GM23338 (cell line): ENCODE measurements at regions not wholly inside any gene's neighbourhood (a gene's known extent, or its start where the extent isn't known, plus 50 kb on each side); places are given as distances from the start of the nearest gene placed in this dataset.

Experiments
- ATAC-seq: fragments of 200-7000 bp; cut with Tn5 transposase; 3 replicates; pipeline ENCODE4 v1.9.1; 2020
- DNase-seq: peaks from one replicate; pipeline ENCODE4 v3.0.0-alpha.2; 2015; ENCODE audit warnings: low spot score
- H2AFZ ChIP-seq: fragments of 200-600 bp; sonication (generic); 2 replicates; pipeline ENCODE4 v1.8.0; 2016; ENCODE audit warnings: antibody characterized with exemption, mild to moderate bottlenecking, moderate library complexity
- H3F3A ChIP-seq: fragments of 200-600 bp; sonication (generic); replicated peaks from 2 replicates; pipeline ENCODE4 v1.8.0; 2017; ENCODE audit warnings: antibody characterized with exemption, mixed run types, low read depth
- H3K27ac ChIP-seq: fragments of 200-600 bp; sonication (generic); 2 replicates; pipeline ENCODE4 v1.6.1; 2016; ENCODE audit warnings: low read depth
- H3K27me3 ChIP-seq: fragments of 200-600 bp; sonication (generic); 2 replicates; pipeline ENCODE4 v1.8.0; 2016; ENCODE audit warnings: mild to moderate bottlenecking, mixed run types, moderate library complexity; ENCODE audit not compliant: insufficient read depth
- H3K36me3 ChIP-seq: fragments of 200-600 bp; sonication (generic); 2 replicates; pipeline ENCODE4 v1.8.0; 2016; ENCODE audit warnings: mild to moderate bottlenecking; ENCODE audit not compliant: insufficient read depth
- H3K4me1 ChIP-seq: fragments of 200-600 bp; sonication (generic); 2 replicates; pipeline ENCODE4 v1.8.0; 2016; ENCODE audit warnings: mild to moderate bottlenecking, moderate library complexity; ENCODE audit not compliant: insufficient read depth
- H3K4me2 ChIP-seq: fragments of 200-600 bp; sonication (generic); 2 replicates; pipeline ENCODE4 v1.7.1; 2017; ENCODE audit warnings: mixed run types
- H3K4me3 ChIP-seq: fragments of 200-600 bp; sonication (generic); 2 replicates; pipeline ENCODE4 v1.6.1; 2016; ENCODE audit warnings: mixed run types
- H3K79me2 ChIP-seq: fragments of 200-600 bp; sonication (generic); replicated peaks from 2 replicates; pipeline ENCODE4 v1.8.0; 2017; ENCODE audit warnings: mild to moderate bottlenecking; ENCODE audit not compliant: insufficient read depth
- H3K9me2 ChIP-seq: fragments of 200-600 bp; sonication (generic); 2 replicates; pipeline ENCODE4 v1.8.0; 2017; ENCODE audit not compliant: insufficient read depth
- H4K20me1 ChIP-seq: fragments of 200-600 bp; sonication (generic); replicated peaks from 2 replicates; pipeline ENCODE4 v1.8.0; 2017; ENCODE audit warnings: mild to moderate bottlenecking; ENCODE audit not compliant: insufficient read depth
- H3K27ac Mint-ChIP-seq: 2 replicates; pipeline ENCODE4 v1.8.0; 2020; ENCODE audit warnings: inconsistent platforms, mild to moderate bottlenecking, moderate library complexity, mixed read lengths
- H3K27me3 Mint-ChIP-seq: 3 replicates; pipeline ENCODE4 v1.8.0; 2022; ENCODE audit warnings: low read depth, mild to moderate bottlenecking, moderate library complexity, mixed read lengths, inconsistent platforms; ENCODE audit not compliant: insufficient read depth, poor library complexity
- H3K36me3 Mint-ChIP-seq: 3 replicates; pipeline ENCODE4 v1.8.0; 2021; ENCODE audit warnings: low read depth, mild to moderate bottlenecking, inconsistent platforms, moderate library complexity, mixed read lengths
- H3K4me1 Mint-ChIP-seq: 3 replicates; pipeline ENCODE4 v1.8.0; 2020; ENCODE audit warnings: mild to moderate bottlenecking, inconsistent platforms, mixed read lengths
- H3K4me3 Mint-ChIP-seq: 3 replicates; pipeline ENCODE4 v1.8.0; 2021; ENCODE audit warnings: moderate library complexity, mild to moderate bottlenecking, inconsistent platforms, mixed read lengths
- H3K9me3 Mint-ChIP-seq: 3 replicates; pipeline ENCODE4 v1.8.0; 2020; ENCODE audit warnings: moderate library complexity, mild to moderate bottlenecking, inconsistent platforms, mixed read lengths
- CREB1 ChIP-seq: fragments of 250-450 bp; sonication (Bioruptor Pico); IDR thresholded peaks from 2 replicates; pipeline ENCODE4 v1.5.0; 2020; ENCODE audit warnings: low read depth, mild to moderate bottlenecking, moderate library complexity
- EZH2 ChIP-seq: fragments of 200-600 bp; sonication (generic); IDR thresholded peaks from one replicate; pipeline ENCODE4 v1.8.0; 2017; ENCODE audit warnings: antibody characterized with exemption, mild to moderate bottlenecking, low read depth; ENCODE audit not compliant: unreplicated experiment
- EZH2phosphoT487 ChIP-seq: fragments of 200-600 bp; sonication (generic); IDR thresholded peaks from one replicate; pipeline ENCODE4 v1.8.1; 2018; ENCODE audit warnings: antibody characterized with exemption; ENCODE audit not compliant: unreplicated experiment
- NANOG ChIP-seq: IDR thresholded peaks from 2 replicates; pipeline ENCODE4 v1.6.1; 2016; ENCODE audit warnings: antibody characterized with exemption, borderline replicate concordance
- POLR2AphosphoS5 ChIP-seq: IDR thresholded peaks from 2 replicates; pipeline ENCODE4 v1.6.1; 2016; ENCODE audit warnings: antibody characterized with exemption, low read depth
- STAT1 ChIP-seq: IDR thresholded peaks from one replicate; pipeline ENCODE4 v1.6.1; 2016; ENCODE audit warnings: antibody characterized with exemption; ENCODE audit not compliant: unreplicated experiment
- ZNF114 ChIP-seq: fragments of 250-450 bp; sonication (Bioruptor Pico); IDR thresholded peaks from 2 replicates; pipeline ENCODE4 v1.5.0; 2020; ENCODE audit warnings: mild to moderate bottlenecking, moderate library complexity
- ZNF331 ChIP-seq: fragments of 250-450 bp; sonication (Bioruptor Pico); IDR thresholded peaks from 2 replicates; pipeline ENCODE4 v1.5.0; 2020; ENCODE audit warnings: low read depth, mild to moderate bottlenecking, moderate library complexity
- ZNF462 ChIP-seq: fragments of 250-450 bp; sonication (Bioruptor Pico); IDR thresholded peaks from 2 replicates; pipeline ENCODE4 v1.5.0; 2020; ENCODE audit warnings: mild to moderate bottlenecking, moderate library complexity
- TF ChIP-seq, protein P1 (sequence below): IDR thresholded peaks from 2 replicates; pipeline ENCODE4 v1.6.1; 2016; ENCODE audit warnings: antibody characterized with exemption

DNA sequence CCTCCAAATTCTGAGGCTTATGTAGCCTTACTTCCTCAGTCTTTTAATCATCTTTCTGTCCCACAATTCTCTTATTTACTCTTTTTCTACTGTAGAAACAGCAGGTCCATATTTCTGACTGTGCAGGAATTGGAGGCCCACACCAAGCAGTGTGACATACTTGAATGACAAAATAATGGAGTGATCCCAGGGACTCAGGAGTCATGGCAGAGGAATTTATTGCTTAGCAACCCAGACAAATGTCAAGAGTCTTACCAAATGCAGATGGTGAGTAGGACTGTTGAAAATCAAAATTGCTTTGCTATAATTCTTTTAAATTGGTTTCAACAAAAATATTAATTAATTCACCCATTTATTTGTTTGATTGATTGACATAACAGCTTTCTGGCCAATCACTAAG is 59.9 kb downstream of the HTR1B start:
- H3K27me3 ChIP-seq, result no peaks in the 10 kb centered on the region
- Mint-ChIP-seq H3K36me3 (no peaks in the 10 kb centered on the region), H3K4me1 (peaks cover 11% of the 10 kb centered on the region; the same call in 2 of the 3 replicates), H3K27ac (no peak overlapping the region), H3K4me3 (no peak overlapping the region), H3K9me3 (no peaks in the 10 kb centered on the region), H3K27me3 (no peaks in the 10 kb centered on the region)
- H3K79me2 ChIP-seq, result no peaks in the 10 kb centered on the region
- H3F3A ChIP-seq, result no peaks in the 10 kb centered on the region
- H3K4me2 ChIP-seq, result no peak overlapping the region
- peaks cover 13% of the 10 kb centered on the region for H3K4me1 ChIP-seq
- no peak for TF ChIP-seq POLR2AphosphoS5
- no peak for TF ChIP-seq ZNF331 (CRISPR knock-in tag)
- TF ChIP-seq CREB1, result no peak
- TF ChIP-seq EZH2phosphoT487, result no peak
- no peak for TF ChIP-seq NANOG
- TF ChIP-seq ZNF462 (CRISPR knock-in tag), result no peak
- no peak for TF ChIP-seq STAT1
- TF ChIP-seq EZH2, result no peak
- TF ChIP-seq, protein P1, sequence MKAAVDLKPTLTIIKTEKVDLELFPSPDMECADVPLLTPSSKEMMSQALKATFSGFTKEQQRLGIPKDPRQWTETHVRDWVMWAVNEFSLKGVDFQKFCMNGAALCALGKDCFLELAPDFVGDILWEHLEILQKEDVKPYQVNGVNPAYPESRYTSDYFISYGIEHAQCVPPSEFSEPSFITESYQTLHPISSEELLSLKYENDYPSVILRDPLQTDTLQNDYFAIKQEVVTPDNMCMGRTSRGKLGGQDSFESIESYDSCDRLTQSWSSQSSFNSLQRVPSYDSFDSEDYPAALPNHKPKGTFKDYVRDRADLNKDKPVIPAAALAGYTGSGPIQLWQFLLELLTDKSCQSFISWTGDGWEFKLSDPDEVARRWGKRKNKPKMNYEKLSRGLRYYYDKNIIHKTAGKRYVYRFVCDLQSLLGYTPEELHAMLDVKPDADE, result no peak
- TF ChIP-seq ZNF114, result no peak
- no peak overlapping the region for H2AFZ ChIP-seq
- no peaks in the 10 kb centered on the region for H3K9me2 ChIP-seq
- ATAC-seq (no peak), DNase-seq (no peak)
- H3K27ac ChIP-seq, result no peak overlapping the region
- H3K4me3 ChIP-seq, result no peak overlapping the region
- H3K36me3 ChIP-seq, result no peaks in the 10 kb centered on the region
- H4K20me1 ChIP-seq, result no peaks in the 10 kb centered on the region
